ENCODE measurements at regions not wholly inside any gene's neighbourhood (a gene's known extent, or its start where the extent isn't known, plus 50 kb on each side); places are given as distances from the start of the nearest gene placed in this dataset.
"Not testable (repeated sequence)": the region's sequence is repeated elsewhere in the genome, so short reads cannot be mapped to it uniquely, and the experiment has no call there.

DNA sequence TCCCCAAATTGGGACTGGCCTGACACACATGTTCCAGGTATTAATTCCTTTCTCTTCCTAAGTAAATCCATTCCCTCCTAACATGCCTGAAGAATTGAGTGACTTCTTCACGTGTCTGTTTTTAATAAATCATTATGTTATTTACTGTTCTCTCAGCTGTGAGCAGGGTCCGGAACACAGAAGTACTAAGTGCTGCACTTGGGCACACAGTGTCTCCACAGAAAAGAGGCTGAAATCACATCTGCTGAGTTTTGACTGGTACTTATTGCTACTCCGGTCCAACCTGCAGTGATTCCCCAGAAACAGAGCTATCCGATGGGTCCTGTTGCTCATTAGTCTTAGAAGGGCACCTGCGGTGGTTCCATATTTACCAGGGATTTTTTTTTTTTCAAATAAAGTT, 202.6 kb downstream of the RBM46 start:
- no peak for DNase-seq

- DNase-seq = no peak
Measured at GRCh38 chr4:154984148-154984547, 203.1 kb downstream of the RBM46 start.

GRCh38 chr4:154984616-154985015, 203.5 kb downstream of the RBM46 start:
- no peak for DNase-seq

GRCh38 chr4:154985673-154986072, 204.6 kb downstream of the RBM46 start:
- DNase-seq = no peak

- DNase-seq = no peak
Measured at GRCh38 chr4:154988511-154988910, 207.4 kb downstream of the RBM46 start.

DNA sequence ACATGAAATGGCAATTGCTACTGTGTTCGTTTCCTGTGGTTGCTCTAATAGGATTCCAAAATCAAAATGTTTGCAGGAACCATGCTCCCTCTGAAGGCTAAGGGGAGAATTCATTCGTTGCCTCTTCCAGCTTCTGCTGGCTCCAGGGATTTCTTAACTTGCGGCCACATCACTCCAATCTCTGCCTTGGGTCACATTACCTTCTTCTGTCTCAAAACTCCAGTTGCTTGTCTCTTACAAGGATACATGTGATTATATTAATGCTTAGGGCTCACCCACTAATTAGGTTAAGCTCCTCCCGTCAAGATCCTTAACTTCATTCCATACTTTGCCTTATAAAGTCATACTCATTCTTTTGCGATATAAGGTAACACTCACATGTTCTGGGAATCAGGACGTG, 208.4 kb downstream of the RBM46 start:
- no peak for DNase-seq

- not testable (repeated sequence) for DNase-seq
Measured at GRCh38 chr4:154997866-154998265, 210.6 kb upstream of the NPY2R start.

GRCh38 chr4:154998284-154998683, 210.2 kb upstream of the NPY2R start:
- DNase-seq = no peak

GRCh38 chr4:154998773-154999172, 209.7 kb upstream of the NPY2R start:
- no peak for DNase-seq

DNA sequence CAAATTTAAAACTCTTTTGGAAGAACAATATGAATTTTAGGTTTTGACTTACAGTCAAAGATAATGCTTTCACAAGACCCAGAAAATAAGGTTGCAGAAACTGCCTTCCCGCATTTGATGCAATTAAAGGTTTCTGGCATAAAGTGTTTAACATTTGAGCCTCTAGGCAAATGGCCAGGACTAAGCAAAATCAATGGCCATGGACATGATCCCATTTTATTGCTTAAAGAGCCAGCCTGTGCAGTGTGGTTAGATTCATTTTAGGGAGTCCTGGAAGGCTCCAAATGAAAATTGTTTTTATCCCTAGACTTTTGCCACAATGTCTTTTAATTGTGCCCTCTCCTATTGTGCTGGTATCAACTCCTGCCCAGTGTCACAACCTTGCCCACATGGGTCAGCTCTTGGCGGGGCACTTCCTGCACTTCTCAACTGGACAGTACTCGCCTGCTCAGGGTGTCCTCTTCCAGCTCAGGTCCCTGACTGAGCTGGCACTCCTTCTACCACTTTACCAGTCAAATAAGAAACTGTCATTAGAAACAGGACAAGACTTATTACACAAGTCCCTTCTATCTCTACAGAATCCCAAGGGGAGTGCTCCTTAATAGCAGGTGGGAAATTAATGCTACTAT, 208.4 kb upstream of the NPY2R start:
- DNase-seq = no peak

GRCh38 chr4:155001251-155001650, 207.2 kb upstream of the NPY2R start:
- DNase-seq = no peak

GRCh38 chr4:155005395-155006090, 202.9 kb upstream of the NPY2R start:
- no peak for DNase-seq

GRCh38 chr4:155007660-155008176, 200.7 kb upstream of the NPY2R start:
- DNase-seq = no peak

- DNase-seq = no peak
Measured at GRCh38 chr4:155008389-155008788, 200.0 kb upstream of the NPY2R start.

- no peak for DNase-seq
Measured at GRCh38 chr4:155009288-155009687, 199.1 kb upstream of the NPY2R start.

DNA sequence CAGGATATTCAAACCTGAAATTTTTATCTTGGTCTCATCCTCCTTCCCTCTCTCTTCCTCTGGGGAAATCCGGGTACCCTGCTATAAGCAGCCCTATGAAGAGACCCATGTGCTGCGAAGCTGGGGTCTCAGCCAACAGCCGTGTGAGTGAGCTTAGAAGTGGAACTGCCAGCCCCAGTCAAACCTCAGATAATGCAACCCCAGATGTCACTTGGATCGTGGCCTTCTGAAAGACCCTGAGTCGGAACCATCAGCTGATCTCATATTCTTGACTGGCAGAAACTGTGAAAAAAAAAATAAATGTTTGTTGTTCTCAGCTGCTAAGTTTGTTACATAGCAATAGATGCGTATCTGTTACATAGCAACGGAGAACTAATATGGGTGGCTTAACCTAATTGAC, 198.1 kb upstream of the NPY2R start:
- no peak for DNase-seq

- no peak for DNase-seq
Measured at GRCh38 chr4:155011163-155011780, 197.2 kb upstream of the NPY2R start.

DNA sequence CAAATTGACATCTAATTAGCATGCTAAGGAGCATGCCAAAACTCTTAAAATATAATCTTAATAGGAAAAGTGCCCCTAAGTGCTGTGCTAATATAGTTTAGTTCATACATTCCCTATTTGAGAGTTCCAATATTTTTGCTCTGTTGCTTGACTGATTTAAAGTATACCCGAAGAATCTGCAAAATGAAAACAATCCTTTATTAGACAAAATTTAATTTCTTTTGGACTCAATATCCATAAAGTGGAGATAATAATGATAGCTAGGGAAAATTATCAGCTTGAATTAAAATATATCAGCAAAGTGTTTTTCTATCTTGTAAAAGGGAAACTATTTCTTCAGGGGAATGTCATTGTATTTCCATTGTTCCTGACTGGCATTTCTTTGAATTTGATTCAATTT, 196.0 kb upstream of the NPY2R start:
- no peak for DNase-seq

DNA sequence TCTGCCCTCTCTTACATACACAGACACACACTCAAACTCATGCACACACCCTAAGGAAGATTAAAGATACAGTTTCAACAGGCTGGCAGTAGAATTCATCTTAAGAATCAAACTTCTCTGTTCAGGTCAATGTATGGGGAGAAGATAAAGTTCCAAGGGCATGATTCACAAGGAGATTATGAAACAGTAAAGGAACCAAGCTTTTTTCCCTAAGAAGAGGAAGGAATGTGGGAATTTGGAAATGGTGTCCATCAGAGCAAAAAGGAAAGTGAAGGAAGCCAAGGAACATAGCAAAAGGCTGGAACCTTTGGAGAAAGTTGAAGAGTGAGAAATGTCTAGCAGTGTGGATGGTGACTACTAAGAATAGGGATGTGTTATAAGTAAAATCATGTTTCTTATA, 191.0 kb upstream of the NPY2R start:
- DNase-seq = no peak

GRCh38 chr4:155025762-155026457, 182.5 kb upstream of the NPY2R start:
- DNase-seq = no peak

DNA sequence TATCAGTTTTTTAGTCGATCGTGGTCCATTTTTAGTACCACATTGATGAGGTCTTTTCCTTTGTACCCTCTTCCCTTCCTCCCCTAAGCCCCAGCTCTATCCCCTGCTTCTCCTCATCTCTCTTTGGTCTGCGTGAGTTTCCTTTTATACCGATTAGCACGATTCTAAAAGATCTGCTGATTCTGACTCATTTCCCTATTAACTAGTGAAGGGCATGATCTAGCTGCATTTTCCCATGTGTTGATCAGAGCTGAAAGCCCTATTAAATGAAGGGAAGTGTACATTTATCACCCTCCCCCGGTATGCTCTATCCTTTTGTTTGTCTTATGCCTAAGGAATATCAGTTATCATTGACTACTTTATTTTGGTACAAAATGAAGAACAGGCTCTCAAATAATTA, 181.7 kb upstream of the NPY2R start:
- DNase-seq = no peak

- DNase-seq = no peak
Measured at GRCh38 chr4:155032521-155033229, 175.8 kb upstream of the NPY2R start.

DNA sequence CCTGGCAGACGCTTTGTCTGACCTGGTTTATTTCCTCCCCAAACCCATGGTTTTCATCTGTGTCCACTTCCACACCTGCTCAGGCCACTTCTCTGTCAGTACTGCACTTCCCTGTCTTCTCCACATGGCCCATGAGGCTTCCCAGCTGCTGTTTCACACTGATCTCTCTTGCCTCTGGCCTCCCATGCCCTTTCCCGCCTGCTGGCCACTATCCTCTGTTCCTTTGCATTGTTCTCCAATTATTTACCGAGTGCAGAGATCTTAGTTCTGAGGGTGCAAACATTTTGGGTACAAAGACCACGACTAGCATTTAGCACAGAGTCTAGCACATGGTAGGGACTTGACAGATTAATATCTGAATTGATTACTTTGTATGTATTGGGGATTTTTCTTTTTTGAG, 174.8 kb upstream of the NPY2R start:
- DNase-seq = no peak

Measured in NCI-H1105 treated with DMSO at 0.1 percent for 48 hours (cell line).